Posterior vena cava (tissue), 2 donors: ENCODE measurements at regions not wholly inside any gene's neighbourhood (a gene's known extent, or its start where the extent isn't known, plus 50 kb on each side); places are given as distances from the start of the nearest gene placed in this dataset.

Source experiments
- DNase-seq: peaks from one replicate; pipeline ENCODE4 v3.0.0-alpha.2; 2020; ENCODE audit warnings: low spot score
- intact Hi-C, 2 donors: fragments of 100-400 bp; cut with DNase I; formaldehyde crosslinking; loops; one replicate each; pipeline versions ENCODE4 v1.14.1 to v1.14.2; 2022 to 2023
- donor health status: DM: yes; HTN: yes; CAD: no.
- donor health status: DM: yes; HTN: yes; CAD: no.

DNA sequence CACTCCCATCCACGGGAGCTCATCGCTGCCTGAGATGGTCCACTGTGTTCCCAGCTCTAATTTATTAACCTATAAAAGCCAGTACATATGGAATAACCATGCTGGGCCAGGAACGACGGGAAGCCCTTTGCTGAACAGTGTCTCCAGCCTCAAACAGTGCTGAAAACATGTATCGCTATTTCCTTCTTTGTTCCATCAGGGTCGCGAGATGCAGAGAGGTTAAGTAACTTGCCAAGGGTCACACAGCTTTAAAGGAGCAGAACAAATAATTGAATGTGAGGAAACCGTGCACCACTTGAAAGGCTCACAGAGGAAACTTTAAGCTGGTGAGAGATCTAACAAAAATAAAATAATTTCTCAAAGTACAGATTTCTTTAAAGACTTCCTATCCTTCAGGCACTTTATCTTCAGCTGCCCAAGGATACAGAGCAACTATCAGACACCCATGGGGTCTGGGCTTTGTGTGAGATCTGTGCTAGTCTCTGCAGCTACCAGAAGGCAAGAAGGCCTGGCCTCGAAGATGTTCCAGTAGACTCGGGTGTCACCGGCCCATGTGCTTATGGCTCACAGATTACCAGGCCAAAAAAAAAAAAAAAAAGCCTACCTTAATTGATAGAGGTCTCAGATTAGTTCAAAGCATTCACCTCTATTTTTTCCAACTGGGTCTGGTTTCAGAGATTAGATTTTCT, 207.8 kb upstream of the FOXF1 start:
- no peak for DNase-seq

GRCh38 chr16:86303787-86304678, 206.3 kb upstream of the FOXF1 start:
- intact Hi-C loops, result no loop called here
- peak; percentile 86 for DNase-seq

More for the DNA sequence above, 207.8 kb upstream of the FOXF1 start:
- intact Hi-C loops, result no loop called here

DNA sequence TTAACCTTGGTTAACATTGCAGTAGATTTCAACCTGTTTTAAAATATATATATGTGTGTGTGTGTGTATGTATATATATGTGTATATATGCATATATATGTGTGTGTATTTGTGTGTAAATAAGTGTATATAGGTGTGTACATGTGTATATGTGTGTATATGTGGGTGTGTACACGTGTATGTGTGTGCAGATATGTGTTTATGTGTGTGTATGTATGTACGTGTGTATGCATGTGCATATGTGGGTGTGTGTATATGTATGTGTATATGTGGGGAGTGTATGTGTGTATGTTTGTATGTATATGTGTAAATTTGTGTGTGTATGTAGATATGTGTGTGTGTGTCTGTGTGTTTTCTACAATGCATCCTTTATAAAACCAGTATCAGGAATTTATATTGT, 205.5 kb upstream of the FOXF1 start:
- intact Hi-C loops, result no loop called here
- no peak for DNase-seq

DNA sequence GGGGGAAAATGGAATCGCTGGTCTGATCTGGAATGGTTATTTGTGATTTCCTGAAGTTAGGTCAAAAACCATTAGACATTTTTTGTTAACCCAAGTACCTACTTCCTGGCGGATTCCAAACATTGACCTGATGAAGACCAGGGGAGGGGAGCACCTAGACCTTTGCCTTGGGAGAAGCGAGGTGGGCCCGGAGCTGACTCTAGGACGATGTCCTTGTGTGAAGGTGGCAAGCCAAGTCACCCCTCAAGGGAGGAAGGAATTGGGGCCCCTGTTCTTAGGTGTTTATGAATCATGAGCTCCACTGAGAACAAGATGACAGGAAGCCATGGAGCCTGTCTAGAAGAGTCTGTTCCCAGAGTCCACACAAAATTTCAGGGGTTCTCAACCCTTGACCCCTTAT, 204.9 kb upstream of the FOXF1 start:
- DNase-seq, result peak; percentile 45
- intact Hi-C loops, result no loop called here

- no peak for DNase-seq
- intact Hi-C loops, result no loop called here
These were observed 204.2 kb upstream of the FOXF1 start for GRCh38 chr16:86306011-86306644.

GRCh38 chr16:86306811-86307513, 203.4 kb upstream of the FOXF1 start:
- intact Hi-C loops, result no loop called here
- no peak for DNase-seq

- intact Hi-C loops, result no loop called here
- no peak for DNase-seq
These were observed 202.8 kb upstream of the FOXF1 start for GRCh38 chr16:86307514-86307903.

DNA sequence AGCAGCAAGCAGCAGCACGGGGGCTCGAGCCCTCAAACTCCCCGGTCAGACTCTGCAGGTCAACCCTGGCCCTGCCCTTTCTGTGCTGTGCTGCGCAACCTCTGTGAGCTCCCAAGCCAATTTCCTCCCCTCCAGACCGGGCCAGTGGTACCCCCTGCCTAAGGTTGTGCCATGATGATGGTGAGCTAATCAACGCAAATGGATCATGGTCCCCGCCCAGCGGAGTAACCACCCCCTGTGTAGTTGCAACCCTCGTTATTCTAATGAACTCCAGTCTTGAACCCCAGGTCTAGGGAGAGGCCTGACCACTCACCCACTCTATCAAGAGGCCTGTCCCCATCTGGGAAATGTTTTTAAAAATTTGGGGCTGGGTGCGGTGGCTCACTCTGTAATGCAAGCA, 201.8 kb upstream of the FOXF1 start:
- intact Hi-C loops, result no loop called here
- DNase-seq, result peak; percentile 79

DNA sequence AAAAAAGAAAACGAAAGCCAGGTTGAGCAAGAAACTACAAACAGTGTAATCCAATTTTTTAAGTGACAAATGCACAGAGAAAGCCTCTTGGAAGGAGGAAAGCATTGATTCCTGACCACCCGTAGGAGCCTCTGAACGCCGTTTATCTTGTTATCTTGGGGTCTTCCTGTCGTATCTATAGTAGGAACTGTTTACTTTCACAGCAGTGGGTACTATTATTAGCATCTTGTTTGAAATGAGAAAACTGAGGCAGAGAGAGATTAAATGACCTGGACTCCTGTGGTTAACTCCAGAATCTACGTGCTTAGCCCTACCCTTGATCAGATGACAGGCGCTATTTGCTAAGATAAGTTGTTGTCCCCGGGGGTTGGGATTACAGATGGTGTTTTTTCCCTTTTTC, 196.7 kb upstream of the FOXF1 start:
- intact Hi-C loops, result no loop called here
- DNase-seq, result no peak

DNA sequence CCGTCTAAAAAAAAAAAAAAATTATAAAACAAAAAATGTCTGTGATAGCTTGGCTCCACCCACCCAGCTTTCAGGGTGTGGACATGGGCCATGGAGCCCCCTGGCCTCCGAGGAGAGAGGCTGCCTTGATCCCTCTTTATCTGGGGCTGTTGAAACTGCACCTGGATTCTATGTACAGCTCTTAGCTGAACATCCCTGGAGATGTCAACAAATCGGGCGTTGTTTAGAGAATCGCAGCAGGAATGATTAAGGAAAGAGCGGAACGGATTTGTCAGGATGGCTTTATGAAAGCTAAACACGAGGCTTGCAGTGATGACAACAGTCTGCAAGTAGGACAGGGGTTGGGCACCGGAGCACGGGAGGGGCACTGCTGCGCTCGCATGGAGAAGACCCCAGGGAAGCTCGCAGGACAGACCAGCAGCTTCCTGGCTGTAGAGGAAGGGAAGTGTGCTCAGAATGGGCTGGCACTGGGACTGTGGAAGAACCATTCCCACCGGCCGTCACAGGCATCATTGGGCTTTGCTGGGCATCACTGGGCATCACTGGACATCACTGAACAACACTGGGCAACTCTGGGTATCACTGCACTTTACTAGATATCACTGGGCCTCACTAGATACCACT, 195.8 kb upstream of the FOXF1 start:
- peak; percentile 72 for DNase-seq
- intact Hi-C loops, result no loop called here

DNA sequence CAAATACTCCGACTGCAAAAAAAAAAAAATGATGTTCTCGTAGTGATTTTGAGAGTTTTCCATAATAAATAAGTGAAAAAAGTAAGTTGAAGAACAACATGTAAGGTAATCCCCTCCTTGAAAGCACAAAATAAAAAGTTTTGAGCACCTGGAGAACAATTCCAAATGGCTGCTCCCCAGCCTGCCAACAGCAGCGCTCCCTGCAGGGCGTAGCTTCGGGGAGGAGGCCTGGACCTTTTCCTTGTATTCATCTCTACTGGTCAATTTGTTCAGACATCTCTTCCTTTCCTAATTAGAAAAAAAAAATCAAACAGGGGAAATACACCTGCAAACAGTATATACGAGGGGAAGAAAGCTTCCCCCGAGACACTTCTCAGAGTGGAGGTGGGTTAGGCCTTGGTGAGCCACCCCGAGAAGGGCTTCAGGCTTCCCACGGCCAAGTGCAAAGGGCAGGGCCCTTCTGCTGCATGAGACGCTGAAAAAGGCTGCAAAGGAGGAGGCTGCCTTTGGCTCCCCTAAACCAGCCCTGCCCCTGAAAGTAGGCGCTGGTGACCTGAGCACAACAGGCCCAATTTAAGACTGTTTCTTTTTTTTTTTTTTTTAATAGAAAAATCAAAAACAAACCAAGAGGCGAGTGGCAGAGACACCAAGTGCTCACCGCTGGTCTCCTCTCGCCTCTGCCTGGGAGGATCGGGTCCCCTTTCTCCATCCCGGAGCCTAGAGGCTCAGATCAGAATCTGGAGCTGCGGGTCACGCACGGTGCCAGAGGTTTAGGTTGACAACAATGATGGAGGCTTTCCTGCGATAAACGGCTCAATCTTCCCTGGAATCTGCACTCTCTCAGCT, 193.1 kb upstream of the FOXF1 start:
- peak; percentile 23 for DNase-seq

GRCh38 chr16:86317813-86318650, 192.3 kb upstream of the FOXF1 start:
- intact Hi-C loops, result no loop called here
- DNase-seq, result peak; percentile 76

More for the DNA sequence above, 193.1 kb upstream of the FOXF1 start:
- intact Hi-C loops, result no loop called here

GRCh38 chr16:86319585-86320236, 190.6 kb upstream of the FOXF1 start:
- intact Hi-C loops, result no loop called here
- DNase-seq, result peak; percentile 49

GRCh38 chr16:86320237-86320595, 190.1 kb upstream of the FOXF1 start:
- no peak for DNase-seq
- intact Hi-C loops, result no loop called here

DNA sequence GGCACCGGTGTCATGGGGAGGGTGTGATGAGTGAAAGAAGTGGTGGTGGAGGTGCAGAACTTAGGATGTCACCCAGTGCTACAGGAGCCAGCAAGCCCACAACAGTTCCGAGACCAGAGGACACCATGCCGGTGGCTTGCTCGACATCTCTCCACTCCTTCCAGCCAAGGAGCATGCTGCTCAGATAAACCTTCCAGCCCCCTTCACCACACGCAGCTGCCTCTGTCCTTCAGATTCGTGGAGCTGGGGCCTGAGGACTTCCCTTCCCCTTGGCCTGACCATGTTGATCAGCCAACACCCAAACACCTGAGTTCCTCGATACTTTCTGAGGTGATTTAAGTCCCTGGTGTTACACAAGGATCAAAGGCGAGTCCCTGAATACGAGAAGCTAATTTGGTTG, 188.8 kb upstream of the FOXF1 start:
- intact Hi-C loops, result no loop called here

DNA sequence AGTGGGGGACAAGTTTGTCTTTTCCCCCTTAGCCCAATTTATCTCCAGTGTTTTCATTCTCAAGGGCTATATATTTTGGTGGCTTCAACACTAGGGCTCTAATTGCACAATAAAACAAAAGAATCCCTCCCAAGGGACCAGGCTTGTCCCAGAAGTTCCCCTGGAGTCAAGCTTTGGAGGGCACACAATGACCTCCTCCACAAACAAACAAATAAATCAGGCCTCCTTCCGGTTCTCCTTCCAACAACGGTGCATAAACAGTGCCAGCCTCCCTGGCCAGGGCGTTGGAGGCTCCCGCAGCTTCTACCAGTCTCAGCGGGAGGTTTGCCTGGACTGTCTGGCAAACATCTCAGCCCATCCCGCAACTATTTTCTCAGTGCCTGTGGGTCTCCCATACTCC, 188.0 kb upstream of the FOXF1 start:
- peak; percentile 60 for DNase-seq
- intact Hi-C loops, result no loop called here

More for the DNA sequence above, 188.8 kb upstream of the FOXF1 start:
- peak; percentile 59 for DNase-seq

GRCh38 chr16:86322806-86323205, 187.5 kb upstream of the FOXF1 start:
- DNase-seq, result peak; percentile 66
- intact Hi-C loops, result no loop called here
